HK-2 (cell line): ENCODE measurements at regions not wholly inside any gene's neighbourhood (a gene's known extent, or its start where the extent isn't known, plus 50 kb on each side); places are given as distances from the start of the nearest gene placed in this dataset.

ENCODE experiments used
- DNase-seq: peaks from one replicate; pipeline ENCODE4 v3.0.0-alpha.2; 2018; ENCODE audit not compliant: unreplicated experiment

DNA sequence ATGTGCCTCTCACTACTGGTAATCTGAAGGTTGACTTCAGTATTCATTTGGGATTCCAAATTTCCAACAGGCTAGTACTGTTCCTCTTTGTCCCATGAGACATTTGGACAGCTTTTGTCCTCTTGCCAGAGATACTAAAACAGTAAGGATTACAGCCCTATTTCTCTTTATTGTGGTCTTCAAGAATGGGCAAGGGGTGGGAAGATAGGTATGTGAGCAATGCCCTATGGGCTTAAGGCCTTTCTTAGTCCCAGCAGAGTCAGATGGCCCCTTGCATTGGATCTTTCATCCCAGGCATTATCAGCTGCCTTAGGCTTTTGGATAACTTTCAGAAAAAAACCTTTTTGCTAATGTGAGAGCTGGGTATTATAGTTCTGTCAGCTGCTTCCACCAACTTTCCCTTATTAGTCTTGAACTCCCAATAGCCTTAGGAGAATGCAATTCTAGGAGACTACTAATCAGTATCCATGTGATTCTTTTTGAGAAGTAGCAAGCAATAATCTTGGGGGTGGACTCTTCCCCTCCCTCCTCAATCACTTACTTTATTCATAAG, 361.1 kb upstream of the NUDT12 start:
- DNase-seq, result no peak

DNA sequence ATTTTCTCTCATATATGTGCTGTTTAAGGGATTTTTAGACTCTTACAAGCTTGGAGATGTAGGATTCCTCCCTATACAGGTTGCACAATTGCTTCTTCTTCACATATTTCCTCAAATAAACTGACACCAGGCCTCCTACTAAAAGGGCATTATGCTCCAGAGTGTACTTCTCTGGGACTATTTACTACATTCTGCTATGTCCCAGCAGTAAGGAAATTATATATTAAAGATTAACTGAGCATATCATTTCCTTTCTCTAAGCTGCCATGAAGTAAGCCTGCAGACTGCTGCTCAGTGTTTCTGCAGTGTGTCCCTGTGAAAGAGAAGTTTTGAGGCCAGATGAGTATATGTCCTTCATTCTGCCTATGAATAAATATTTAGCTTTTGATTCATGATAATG, 356.9 kb upstream of the NUDT12 start:
- no peak for DNase-seq

DNA sequence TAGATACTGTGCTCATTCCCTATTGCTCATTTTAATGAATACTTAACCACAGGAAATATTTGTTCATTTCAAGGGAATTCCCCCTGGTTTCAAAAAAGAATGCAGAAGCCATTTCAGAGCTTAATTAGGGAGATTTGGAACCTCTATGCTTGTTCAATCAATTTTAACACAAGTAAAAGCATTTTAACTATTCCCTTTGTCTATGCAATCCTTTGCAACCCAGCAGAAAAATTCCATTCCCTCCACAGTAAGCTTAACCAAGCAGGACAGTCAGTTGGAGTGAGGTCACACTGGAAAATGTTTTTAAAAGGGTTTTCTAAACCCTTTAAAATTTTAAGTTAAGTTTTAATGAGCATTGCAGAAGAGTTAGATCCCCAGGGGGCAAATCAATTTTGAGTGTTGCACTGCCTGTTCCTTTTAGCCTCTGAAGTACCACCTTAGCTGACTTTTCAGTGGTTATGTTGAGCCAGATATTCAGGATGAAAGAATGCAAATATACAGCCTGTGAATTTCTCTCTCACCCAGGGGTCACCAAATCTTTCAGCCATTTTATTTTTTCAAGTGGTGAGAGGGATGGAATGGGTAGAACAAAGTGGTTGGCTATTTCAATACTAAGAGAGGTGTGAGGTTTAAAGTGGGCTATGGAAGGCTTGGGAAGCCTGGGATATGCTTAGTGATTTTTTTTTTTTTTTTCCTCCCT, 356.2 kb upstream of the NUDT12 start:
- DNase-seq, result no peak

DNA sequence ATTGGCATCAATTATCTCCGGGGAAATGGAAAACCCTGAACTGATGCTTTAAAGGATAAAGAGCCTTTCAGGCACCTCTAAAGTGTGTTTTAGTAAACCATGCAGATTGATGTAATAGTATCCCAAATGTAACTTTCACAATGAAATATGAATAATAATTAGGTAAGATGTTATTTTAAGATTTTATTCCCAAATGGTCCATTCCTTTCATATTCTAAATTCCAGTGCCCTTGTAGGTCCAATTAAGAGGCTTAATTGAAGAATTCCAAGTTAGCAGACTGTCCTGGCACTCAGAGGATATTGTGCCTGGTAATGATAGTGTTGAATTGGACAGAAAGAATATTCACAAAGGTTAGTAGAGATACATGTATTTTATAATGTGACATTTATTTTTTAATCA, 352.5 kb upstream of the NUDT12 start:
- no peak for DNase-seq

DNA sequence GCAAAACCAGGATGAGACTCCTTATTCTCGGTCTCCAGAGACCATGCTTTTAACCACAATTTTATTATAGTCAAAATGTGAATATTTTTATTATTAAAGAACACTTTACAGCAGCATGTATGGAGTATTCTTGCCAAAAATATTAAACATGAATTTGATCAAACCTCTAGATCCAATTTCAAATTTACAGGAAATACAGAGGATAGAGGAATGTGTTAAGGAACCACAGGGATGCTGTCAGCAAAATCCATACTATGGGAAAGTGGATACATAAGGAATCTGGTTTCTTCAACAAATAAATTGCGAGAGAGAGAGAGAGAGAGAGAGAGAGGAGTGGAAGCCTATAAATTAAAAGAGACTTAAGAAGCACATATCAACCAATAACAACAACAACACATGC, 348.2 kb upstream of the NUDT12 start:
- no peak for DNase-seq

DNA sequence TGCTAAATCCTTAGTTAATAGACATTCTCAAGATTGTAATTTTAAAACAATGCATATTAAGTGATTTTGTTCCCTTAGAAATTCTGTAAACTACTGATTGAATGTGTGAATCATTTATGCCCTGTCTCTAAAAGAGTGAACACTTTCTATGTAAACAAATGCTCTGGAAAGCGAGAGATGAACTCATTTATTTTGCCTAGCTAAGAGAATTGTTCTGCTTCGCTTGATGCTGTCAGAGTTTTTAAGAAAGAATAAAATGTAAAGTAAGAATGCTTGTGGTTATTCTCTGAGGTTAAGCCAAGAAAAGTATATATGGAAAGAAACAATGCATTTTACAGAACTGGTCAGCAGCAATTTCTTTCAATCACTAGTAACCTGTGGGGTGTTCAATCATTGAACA, 347.4 kb upstream of the NUDT12 start:
- DNase-seq, result no peak

DNA sequence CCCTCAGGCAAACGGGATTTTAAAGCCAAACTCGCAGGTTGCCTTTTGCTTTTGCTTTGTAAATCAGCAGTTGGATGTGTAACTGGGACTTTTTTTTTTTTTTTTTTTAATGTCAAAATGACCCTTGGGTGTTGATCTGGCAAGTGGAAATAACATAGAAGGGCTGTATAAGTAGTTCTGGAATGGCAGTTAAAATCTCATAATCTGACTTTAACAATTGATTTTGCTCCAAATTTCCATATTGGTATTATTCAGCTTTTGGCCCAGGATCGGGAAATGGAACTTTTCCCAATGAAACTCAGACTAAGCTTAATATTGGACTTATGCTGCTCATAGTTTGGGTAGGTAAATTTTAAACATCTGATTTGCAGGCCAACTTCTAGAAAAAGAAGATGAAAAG, 346.8 kb upstream of the NUDT12 start:
- DNase-seq, result no peak

DNA sequence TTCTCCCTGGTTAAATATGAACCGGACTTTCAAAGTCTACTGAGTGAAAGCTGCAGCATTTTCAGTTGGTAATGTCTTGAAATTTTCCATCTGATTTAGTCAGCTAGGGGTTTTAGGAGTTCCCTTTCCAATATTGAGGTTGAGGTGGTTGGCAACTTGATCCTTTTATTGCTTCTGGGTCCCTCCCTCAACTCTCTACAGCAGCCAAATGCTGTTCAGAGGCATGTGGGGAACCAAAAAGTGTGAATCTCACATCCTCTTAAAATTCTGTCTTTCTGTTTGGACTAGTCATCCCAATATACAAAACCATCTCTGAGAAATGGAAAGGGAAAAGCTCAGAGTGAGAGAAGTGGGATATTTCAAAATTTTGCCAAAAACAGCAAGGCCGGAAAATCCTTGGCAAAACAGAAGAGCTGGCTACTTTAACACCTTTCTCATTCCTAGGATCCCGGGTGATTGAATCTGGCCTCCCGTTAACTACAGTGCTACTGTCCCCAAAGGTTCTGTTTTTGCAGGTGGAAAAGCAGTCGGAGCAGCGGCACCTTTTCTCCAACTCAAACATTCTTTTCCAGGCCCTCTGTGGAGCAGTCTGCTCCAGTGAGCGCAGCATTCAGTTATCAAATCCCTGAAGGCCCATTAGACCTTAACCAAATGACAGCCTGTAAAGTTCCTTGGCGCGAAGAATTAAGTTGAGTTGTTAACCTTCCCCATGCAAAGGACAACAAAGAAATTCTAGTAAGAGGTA, 345.9 kb upstream of the NUDT12 start:
- DNase-seq, result no peak

DNA sequence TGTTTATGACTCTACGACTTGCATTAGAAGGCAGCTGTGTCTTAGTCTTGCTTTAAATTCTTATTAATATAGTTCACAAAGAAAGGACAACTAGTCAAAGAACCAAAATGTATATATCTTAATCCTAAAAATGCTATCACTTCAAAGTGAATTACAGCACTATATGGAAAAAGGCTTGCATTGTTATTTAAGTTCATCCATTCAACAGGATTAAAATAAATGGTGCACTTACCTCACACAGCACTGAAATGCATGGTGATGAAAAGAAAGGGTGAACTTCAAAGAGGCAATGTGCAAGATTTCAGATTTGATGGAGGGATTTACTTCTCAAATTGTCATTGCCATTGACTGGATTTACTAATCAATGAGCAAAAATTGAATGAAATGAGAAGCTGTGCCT, 344.4 kb upstream of the NUDT12 start:
- no peak for DNase-seq

DNA sequence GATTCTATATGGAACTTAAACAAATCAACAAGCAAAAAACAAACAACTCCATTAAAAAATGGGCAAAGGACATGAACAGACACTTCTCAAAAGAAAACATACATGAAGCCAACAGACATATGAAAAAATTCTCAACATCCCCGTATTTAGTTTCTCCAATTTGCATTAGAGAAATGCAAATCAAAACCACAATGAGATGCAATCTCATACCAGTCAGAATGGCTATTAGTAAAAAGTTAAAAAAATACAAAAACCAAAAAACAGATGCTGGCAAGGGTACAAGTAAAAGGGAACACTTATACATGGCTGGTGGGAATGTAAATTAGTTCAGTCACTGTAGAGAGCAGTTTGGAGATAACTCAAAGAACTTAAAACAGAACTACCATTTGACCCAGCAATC, 342.1 kb upstream of the NUDT12 start:
- no peak for DNase-seq

DNA sequence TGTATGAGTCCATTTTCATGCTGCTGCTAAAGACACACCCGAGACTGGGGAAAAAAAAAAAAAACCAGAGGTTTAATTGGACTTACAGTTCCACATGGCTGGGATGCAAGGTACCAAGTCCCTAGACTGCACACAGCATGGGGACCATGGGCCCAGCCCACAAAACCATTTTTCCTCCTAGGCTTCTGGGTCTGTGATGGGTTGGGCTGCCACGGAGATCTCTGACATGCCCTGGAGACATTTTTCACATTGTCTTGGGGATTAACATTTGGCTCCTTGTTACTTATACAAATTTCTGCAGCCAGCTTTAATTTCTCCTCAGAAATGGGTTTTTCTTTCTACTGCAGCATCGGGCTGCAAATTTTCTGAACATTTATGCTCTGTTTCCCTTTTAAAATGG, 340.3 kb upstream of the NUDT12 start:
- no peak for DNase-seq

DNA sequence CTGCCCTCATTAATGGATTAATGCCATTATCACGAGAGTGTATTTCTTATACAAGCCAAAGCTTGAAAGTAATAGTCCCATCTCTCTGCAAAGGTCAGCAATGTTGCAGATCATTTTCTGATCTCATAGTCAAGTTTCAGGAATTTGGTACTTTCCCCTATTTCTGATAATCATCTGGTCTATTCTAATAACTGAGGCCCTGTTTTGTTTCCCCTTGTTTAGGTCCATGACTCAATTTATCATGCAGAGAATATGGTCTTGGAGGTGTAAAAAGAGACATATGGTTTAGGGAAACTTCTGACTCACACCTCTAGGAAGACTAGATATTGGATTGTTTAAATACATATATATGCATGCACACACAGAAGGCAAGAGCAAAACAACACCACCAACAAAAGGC, 339.3 kb upstream of the NUDT12 start:
- no peak for DNase-seq

DNA sequence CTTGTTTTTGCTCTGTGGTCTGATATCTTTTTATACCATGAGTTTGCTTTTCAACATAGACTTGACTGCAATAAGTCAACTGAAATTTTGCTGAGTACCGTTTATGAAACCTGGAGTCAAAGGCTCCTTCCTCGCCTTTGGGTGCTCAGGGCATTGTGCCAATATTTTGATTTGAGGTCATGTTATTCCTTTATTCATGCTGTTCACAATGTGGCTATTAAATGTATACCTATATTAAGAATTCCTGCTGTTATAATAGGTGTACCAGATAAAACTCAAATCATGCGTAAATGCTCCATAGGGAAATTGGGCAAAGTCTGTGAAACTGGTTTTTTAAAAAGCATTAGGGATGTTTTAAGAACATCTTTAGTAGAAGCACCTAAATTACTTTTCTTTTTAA, 334.0 kb upstream of the NUDT12 start:
- DNase-seq, result no peak

DNA sequence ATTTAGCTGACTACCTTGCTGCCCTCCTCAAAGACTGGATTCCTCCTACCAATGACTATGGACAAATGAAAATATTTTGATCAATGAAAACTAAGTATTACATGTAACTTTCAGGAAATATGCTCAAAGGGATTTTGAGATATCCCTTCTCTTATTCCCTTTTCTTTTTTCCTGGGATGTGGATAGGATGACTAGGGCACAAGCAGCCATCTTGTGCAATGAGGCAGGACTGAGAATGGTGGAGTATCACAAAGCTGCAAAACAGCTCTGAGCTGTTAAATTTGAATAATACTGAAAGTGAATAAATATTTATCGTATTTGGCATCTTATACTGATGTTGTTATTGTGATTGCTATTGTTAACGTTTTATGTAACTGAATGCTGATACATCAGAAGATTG, 333.1 kb upstream of the NUDT12 start:
- no peak for DNase-seq

DNA sequence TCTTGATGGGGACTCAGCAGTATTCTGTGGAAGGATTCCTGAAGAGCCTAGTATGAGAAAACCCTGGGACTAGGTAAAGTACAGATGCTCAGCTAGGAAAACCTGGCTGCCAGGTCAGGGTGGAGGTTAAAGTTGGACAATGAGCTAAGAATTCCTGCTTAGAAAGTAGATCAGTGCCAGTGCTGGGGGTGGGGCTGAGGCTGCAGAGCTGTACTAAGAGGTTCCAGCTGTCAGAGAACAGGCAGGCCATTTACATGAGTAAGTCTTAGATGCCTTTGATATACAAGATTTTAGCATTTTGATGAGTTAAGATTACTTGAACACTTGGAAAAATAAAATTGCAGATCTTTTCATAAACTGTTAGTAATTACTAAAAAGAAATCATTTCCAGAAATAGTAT, 332.3 kb upstream of the NUDT12 start:
- no peak for DNase-seq

DNA sequence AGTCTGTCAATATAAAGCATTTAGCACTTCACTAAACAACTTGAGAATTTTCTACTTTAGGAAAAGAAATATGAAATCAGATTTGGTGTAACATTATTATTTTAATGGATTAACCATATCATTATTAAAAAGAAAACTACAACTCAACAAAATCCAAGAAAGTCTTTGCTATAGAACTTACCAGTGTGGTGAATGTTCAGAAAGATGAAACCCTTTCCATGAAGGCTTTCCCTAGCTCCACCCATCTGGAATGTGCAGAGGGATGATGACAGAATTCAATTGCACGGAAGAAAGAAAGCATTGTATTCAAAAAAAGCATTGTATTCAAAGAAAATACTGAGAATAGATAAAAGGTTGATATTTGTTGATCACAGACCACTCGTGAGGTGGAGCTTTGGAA, 328.6 kb upstream of the NUDT12 start:
- DNase-seq, result no peak

DNA sequence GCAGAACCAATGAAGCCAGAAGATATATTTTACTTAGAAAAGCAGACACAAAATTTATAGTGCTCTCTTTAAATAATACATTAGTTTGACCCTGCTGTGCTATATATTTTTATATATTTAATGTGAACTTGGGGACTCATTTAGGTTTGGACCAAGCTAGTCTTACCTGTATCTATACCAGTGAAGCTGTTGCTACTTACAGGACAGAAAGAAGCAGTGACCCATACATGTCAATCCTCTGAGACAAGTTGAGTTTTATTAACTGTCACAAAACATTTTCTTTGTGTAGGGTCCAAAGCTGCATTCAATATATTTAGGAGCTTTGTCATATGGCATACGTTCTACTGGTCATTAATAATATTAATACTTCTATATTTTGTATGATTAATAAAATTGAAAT, 327.7 kb upstream of the NUDT12 start:
- no peak for DNase-seq

DNA sequence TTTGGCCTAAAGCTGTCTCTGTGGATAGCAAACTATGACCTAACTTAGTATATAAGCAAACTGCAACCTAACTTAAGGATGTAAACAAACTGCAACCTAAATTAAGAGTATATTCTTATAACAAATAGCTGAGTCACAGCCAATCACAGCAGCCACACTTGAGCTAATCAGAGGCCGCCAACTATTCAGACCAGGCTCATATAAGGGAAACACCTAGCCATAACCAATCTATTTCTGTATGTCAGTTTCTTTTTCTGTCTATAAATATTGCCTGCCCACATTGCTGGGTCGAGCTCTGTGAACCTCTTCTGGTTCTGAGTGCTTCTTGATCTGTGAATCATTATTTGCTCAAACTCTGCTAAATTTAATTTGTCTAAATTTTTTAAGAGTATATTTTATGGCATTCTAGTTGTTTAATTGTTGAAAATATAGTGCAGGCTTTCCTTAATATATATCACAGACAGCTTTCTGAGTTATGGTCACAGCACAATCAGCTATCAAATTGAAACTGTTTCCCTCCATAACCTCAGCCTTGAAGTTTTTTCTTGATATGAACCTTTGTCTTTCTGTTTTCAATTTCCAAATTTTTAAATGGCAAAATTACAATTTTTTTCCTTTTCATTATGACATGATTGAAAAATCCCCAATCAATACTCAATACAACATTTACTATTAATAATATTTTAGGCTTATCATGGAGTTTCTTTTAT, 327.1 kb upstream of the NUDT12 start:
- DNase-seq, result no peak

DNA sequence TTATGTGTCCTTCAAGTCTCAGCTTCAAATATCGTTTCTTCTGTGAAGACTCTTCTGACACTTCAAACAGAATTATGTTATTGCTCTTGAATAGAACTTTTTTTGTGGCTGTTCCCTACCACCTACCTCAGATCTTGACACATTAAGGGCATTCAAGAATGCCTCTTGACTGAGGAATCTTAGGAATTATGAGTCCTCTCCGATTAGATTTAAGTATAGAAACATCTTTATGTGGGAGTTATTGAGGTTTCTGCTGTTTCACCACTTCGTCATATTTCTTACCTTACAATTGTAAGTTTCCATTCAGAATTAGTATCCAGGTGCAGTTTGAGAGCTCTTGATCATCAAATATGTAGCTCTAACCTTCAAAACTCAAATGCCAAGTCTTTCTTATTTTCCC, 324.2 kb upstream of the NUDT12 start:
- no peak for DNase-seq

DNA sequence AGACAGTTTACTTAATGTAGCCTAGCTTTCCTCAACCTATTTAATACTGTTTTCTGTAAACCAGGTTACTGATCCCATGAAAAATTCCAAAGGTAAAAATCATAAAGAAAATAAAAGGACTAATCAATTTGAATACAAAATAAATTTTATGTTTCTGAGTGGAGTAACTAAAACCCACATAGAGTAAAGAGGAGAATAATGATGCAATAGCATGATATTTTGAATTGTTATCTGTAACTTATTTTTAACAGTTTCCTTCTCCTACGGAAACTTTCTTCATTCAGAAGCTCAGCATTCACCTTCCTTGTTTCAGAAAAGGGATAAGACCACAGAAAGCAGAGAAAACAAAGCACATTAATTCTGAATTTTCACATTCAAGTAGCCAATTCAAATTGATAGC, 320.6 kb upstream of the NUDT12 start:
- DNase-seq, result no peak

DNA sequence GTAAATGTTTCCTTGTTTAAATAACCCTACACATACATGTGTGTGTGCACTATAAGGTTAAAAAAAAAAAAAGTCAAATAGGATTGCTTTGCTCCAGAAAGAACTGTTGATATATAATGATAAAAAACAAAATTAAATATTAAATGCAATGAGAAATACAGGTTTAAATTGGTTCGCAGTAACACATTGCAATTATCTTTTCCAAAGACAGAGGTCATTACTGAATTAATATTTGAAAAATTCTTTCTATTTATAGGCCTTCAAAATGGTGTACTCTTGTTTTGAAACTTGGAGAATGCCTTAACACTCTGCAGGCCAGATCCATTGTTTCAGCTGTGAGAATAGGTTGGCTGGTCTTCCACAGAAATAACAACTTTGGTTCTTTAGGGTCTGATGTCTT, 319.0 kb upstream of the NUDT12 start:
- DNase-seq, result no peak

DNA sequence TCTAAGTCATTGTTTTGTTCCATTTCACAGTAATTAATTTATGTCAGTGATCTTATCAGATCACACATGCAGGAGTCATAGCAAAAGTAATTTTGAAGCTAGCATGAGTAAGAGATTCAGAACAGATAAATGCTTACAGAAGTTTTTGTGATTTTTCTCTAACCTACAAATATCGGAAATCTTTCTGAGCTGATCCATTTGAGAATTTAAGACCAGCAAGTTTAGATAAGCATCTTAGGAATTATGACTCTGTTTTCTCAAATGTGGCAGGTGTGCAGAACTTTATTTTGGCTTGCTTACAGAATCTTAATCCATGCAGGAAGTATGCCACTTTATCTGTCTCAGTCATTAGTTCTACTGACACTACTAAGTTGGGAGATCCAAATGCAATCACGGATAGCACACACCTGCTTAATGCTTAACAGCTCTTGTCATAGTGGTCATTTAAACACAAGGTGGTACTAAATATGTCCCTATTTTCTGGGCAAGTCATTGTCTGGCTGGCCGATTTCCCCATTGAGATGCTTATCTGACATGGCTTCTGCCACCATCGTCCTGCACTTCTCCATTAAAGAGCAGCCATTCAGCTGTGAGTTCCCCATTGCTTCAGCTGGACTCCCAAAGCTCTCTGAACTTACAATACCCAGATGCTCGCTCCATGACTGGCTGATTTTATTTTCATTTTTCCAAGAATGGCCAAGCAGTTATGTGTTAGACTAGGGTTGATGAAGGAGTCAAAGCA, 305.4 kb upstream of the NUDT12 start:
- DNase-seq, result no peak
